Cardiac muscle cell (in vitro differentiated cells and primary cell): ENCODE measurements at regions not wholly inside any gene's neighbourhood (a gene's known extent, or its start where the extent isn't known, plus 50 kb on each side); places are given as distances from the start of the nearest gene placed in this dataset.

Experiments used
- DNase-seq, 2 donors: peaks; one replicate each; pipeline versions ENCODE4 v3.0.0 to v3.0.0-alpha.2; 2010 to 2017; ENCODE audit warnings: low read depth in 1 of 2, low spot score in 1 of 2
- H3K27ac ChIP-seq: fragments of 200-600 bp; sonication (generic); 2 replicates; pipeline ENCODE4 v1.5.1; 2016
- H3K27me3 ChIP-seq: fragments of 200-600 bp; sonication (generic); 2 replicates; pipeline ENCODE4 v1.6.0; 2016; ENCODE audit warnings: control low read depth
- H3K36me3 ChIP-seq: fragments of 200-600 bp; sonication (generic); 2 replicates; pipeline ENCODE4 v1.5.1; 2016; ENCODE audit warnings: control low read depth
- H3K4me1 ChIP-seq: fragments of 200-600 bp; sonication (generic); 2 replicates; pipeline ENCODE4 v1.8.1; 2017; ENCODE audit warnings: low read depth, mild to moderate bottlenecking, mixed run types
- H3K4me3 ChIP-seq: fragments of 200-600 bp; sonication (generic); 2 replicates; pipeline ENCODE4 v1.5.1; 2016; ENCODE audit warnings: mild to moderate bottlenecking
- H3K9me3 ChIP-seq: fragments of 200-600 bp; sonication (generic); 2 replicates; pipeline ENCODE4 v1.5.1; 2017; ENCODE audit warnings: low read depth, mild to moderate bottlenecking, control low read depth
- TF ChIP-seq, protein P1 (sequence below): IDR thresholded peaks from 2 replicates; pipeline ENCODE4 v1.5.1; 2012; ENCODE audit warnings: low read depth, mild to moderate bottlenecking, low read length

DNA sequence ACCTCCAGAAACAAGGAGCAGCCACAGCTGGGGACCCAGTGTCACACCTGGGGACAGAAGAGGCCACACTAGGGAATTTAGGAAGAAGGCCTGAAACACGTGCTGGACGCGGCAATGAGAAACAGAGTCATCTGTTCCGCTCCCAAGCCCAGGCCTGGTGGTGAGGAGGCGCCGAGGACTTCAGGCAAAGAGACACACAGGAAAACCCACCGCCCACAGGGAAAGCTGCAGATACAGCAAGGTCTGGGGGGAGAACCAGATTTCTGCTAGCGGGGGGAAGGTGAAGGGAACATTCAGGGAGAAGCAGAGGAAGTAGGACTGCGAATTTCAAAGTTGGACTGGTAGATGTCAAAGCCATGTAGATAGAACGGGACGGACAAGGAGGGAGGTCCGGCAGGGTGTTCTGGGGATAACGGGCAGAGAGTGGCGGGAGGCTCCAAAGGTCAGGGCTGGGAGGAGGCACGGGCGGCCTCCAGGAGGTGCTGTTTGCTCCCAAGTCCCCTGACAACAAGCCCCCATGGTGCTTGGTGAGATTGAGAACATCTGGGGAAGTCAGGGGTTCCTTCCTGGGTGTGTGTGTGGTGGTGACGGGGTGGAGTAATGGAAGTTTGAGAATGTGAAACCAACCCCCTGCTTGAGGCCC lies 351.7 kb upstream of the MYT1L start:
- Histone ChIP-seq H3K4me1 (no peaks in the 10 kb centered on the region), H3K36me3 (no peaks in the 10 kb centered on the region), H3K4me3 (no peak overlapping the region), H3K27ac (no peak overlapping the region), H3K9me3 (no peaks in the 10 kb centered on the region), H3K27me3 (no peaks in the 10 kb centered on the region)
- TF ChIP-seq, protein P1, sequence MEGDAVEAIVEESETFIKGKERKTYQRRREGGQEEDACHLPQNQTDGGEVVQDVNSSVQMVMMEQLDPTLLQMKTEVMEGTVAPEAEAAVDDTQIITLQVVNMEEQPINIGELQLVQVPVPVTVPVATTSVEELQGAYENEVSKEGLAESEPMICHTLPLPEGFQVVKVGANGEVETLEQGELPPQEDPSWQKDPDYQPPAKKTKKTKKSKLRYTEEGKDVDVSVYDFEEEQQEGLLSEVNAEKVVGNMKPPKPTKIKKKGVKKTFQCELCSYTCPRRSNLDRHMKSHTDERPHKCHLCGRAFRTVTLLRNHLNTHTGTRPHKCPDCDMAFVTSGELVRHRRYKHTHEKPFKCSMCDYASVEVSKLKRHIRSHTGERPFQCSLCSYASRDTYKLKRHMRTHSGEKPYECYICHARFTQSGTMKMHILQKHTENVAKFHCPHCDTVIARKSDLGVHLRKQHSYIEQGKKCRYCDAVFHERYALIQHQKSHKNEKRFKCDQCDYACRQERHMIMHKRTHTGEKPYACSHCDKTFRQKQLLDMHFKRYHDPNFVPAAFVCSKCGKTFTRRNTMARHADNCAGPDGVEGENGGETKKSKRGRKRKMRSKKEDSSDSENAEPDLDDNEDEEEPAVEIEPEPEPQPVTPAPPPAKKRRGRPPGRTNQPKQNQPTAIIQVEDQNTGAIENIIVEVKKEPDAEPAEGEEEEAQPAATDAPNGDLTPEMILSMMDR = no peak
- DNase-seq = no peak

DNA sequence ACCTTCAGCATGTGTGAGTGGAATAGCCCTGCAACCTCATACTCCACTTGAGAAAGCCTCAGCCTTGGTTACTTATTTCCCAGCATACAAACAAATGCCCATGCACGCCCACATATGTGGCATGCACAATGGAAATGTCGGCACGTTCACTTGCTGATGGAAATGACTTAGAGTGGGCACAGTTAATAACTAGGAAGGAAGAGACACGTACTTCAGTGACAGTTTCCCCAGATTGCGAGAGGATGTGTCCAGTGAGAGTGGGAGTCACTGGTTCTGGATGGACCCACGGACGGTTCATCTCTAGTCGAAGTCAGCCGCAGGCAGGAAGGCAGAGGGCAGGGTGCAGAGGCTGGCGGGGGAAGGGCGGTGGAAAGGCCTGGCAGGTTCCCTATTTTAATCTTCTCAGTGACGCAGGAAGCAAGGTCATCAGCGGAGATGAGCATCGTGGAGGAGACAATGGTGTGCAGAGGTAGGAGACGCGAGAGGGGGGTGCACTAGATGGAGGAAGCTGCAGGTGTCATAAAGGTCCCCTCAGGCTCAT lies 350.7 kb upstream of the MYT1L start:
- Histone ChIP-seq H3K27me3 (no peaks in the 10 kb centered on the region), H3K36me3 (no peaks in the 10 kb centered on the region), H3K4me1 (no peaks in the 10 kb centered on the region), H3K9me3 (no peaks in the 10 kb centered on the region), H3K27ac (no peak overlapping the region), H3K4me3 (no peak overlapping the region)
- no peak for DNase-seq
- TF ChIP-seq, protein P1 = no peak

DNA sequence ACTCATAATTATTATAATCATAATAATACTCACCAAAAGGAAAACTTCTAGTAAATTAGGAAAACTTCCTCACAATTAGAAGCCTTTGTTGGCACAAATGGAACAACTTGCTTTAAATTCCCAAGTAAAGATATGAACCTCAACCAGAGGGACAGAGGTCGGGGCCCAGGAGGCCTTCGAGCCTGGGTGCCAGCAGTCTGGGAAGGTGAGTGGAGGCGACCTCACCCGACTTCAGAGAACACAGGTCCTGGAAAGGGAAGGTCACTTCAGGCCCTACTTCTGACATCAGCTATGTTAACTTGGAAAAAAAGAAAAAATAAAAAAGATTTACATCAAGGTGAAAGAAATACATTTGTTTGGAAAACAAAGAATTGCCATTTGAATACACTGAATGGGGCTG lies 350.0 kb upstream of the MYT1L start:
- Histone ChIP-seq H3K9me3 (no peaks in the 10 kb centered on the region), H3K36me3 (no peaks in the 10 kb centered on the region), H3K4me3 (no peak overlapping the region), H3K4me1 (no peaks in the 10 kb centered on the region), H3K27me3 (no peaks in the 10 kb centered on the region), H3K27ac (no peak overlapping the region)
- DNase-seq = no peak
- TF ChIP-seq, protein P1 = no peak

GRCh38 chr2:2674831-2675230 lies 343.8 kb upstream of the MYT1L start:
- Histone ChIP-seq H3K27me3 (no peaks in the 10 kb centered on the region), H3K36me3 (no peaks in the 10 kb centered on the region), H3K9me3 (no peaks in the 10 kb centered on the region), H3K4me1 (no peaks in the 10 kb centered on the region), H3K4me3 (no peak overlapping the region), H3K27ac (no peak overlapping the region)
- TF ChIP-seq, protein P1 = no peak
- DNase-seq = no peak

GRCh38 chr2:2673406-2673805 lies 342.3 kb upstream of the MYT1L start:
- TF ChIP-seq, protein P1 = no peak
- H3K9me3 ChIP-seq = no peaks in the 10 kb centered on the region
- H3K4me1 ChIP-seq = no peaks in the 10 kb centered on the region
- DNase-seq = no peak
- H3K27me3 ChIP-seq = no peaks in the 10 kb centered on the region
- no peak overlapping the region for H3K4me3 ChIP-seq
- no peaks in the 10 kb centered on the region for H3K36me3 ChIP-seq
- H3K27ac ChIP-seq = no peak overlapping the region
